Uterus (tissue), 2 donors: ENCODE measurements at regions not wholly inside any gene's neighbourhood (a gene's known extent, or its start where the extent isn't known, plus 50 kb on each side); places are given as distances from the start of the nearest gene placed in this dataset.

ENCODE experiments used
- POLR2A ChIP-seq, 2 donors: fragments of 450-650 bp; IDR thresholded peaks; one replicate each; pipeline ENCODE4 v1.6.1; 2016; ENCODE audit warnings: antibody characterized with exemption in 2 of 2, mild to moderate bottlenecking in 1 of 2, moderate library complexity in 1 of 2
- TF ChIP-seq, protein P1 (sequence below), 4 experiments: fragments of 200-600 bp in 2 of 4; fragments of 450-650 bp in 2 of 4; sonication (generic) in 2 of 4; IDR thresholded peaks; one replicate each; pipeline ENCODE4 v1.5.1; 2016 to 2019; ENCODE audit warnings: antibody characterized with exemption in 4 of 4, mild to moderate bottlenecking in 2 of 4, moderate library complexity in 1 of 4

DNA sequence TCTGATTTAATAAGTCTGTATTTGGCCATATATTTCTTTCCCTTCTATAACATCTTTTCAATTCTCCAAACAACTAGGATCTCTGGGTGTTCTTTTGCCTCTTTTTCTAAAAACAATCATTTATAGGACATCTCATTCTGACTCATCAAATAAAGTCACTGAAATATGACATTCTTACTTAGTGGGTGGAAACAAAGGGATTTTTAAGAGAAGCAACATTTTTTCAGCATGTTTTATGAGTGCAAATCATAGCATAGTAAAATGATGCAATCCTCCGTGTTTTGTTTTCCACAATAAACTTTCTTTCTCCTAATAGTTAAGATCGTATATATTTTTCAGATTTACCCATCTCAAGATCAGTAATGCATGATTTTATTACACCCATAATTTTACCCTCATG lies 179.8 kb downstream of the SPCS3 start:
- TF ChIP-seq, protein P1, sequence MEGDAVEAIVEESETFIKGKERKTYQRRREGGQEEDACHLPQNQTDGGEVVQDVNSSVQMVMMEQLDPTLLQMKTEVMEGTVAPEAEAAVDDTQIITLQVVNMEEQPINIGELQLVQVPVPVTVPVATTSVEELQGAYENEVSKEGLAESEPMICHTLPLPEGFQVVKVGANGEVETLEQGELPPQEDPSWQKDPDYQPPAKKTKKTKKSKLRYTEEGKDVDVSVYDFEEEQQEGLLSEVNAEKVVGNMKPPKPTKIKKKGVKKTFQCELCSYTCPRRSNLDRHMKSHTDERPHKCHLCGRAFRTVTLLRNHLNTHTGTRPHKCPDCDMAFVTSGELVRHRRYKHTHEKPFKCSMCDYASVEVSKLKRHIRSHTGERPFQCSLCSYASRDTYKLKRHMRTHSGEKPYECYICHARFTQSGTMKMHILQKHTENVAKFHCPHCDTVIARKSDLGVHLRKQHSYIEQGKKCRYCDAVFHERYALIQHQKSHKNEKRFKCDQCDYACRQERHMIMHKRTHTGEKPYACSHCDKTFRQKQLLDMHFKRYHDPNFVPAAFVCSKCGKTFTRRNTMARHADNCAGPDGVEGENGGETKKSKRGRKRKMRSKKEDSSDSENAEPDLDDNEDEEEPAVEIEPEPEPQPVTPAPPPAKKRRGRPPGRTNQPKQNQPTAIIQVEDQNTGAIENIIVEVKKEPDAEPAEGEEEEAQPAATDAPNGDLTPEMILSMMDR (IDR thresholded peaks at IDR 0.05) = no peak
- TF ChIP-seq POLR2A (IDR thresholded peaks at IDR 0.05) = no peak
